A549 (cell line): ENCODE measurements at regions not wholly inside any gene's neighbourhood (a gene's known extent, or its start where the extent isn't known, plus 50 kb on each side); places are given as distances from the start of the nearest gene placed in this dataset.

ENCODE experiments used
- ATAC-seq, 2 experiments: fragments of 200-7000 bp in 1 of 2; fragments of >200 bp in 1 of 2; cut with Nextera tagmentation in 1 of 2; cut with Tn5 transposase in 1 of 2; 3 replicates each; pipeline versions ENCODE4 v1.8.0 to v1.9.1; 2018 to 2020; ENCODE audit warnings: mild to moderate bottlenecking in 1 of 2, moderate library complexity in 1 of 2
- CTCF ChIA-PET: fragments of 300-600 bp; sonication (Branson Sonifier 250); formaldehyde crosslinking; extraction: SDS; loops from one replicate; lab custom pipeline; 2021; ENCODE audit warnings: antibody characterized with exemption, inconsistent platforms; lab: Yijun Ruan, JAX
- POLR2A ChIA-PET: fragments of 350-600 bp; formaldehyde crosslinking; extraction: SDS; loops from one replicate; lab custom pipeline; 2021; ENCODE audit warnings: antibody characterized with exemption, inconsistent platforms; lab: Yijun Ruan, JAX
- DNase-seq, 2 experiments: peaks; one replicate each; pipeline versions ENCODE4 v3.0.0 to v3.0.0-alpha.2; 2011 to 2016; ENCODE audit warnings: low read depth in 1 of 2, low spot score in 1 of 2
- FAIRE-seq: peaks from 2 replicates; lab custom pipeline; 2011; peaks lifted over from hg19 to GRCh38; lab: Jason Lieb, UNC
- H3K27ac ChIP-seq, 2 experiments: fragments of >200 bp; sonication (Bioruptor Twin); formaldehyde crosslinking; 3 replicates each; pipeline ENCODE4 v1.5.1; 2016 to 2017
- H3K4me1 ChIP-seq: fragments of >200 bp; sonication (Bioruptor Twin); formaldehyde crosslinking; 3 replicates; pipeline ENCODE4 v1.6.1; 2016
- H3K4me2 ChIP-seq: fragments of >200 bp; sonication (Bioruptor Twin); formaldehyde crosslinking; 3 replicates; pipeline ENCODE4 v1.6.1; 2016
- H3K4me3 ChIP-seq: fragments of >200 bp; sonication (Bioruptor Twin); formaldehyde crosslinking; 3 replicates; pipeline ENCODE4 v1.5.1; 2016
- H3K9me3 ChIP-seq: fragments of >200 bp; sonication (Bioruptor Twin); formaldehyde crosslinking; 3 replicates; pipeline ENCODE4 v1.6.1; 2016
- FOXS1 ChIP-seq: fragments of 250-450 bp; sonication (Bioruptor Pico); IDR thresholded peaks from 2 replicates; pipeline ENCODE4 v1.5.0; 2020; ENCODE audit warnings: mild to moderate bottlenecking, moderate library complexity
- HDAC2 ChIP-seq: fragments of 200-600 bp; sonication (generic); IDR thresholded peaks from 2 replicates; pipeline ENCODE4 v1.6.1; 2016
- HOXB13 ChIP-seq: fragments of 250-450 bp; sonication (Bioruptor Pico); IDR thresholded peaks from 2 replicates; pipeline ENCODE4 v1.5.0; 2020; ENCODE audit warnings: low read depth, mild to moderate bottlenecking, moderate library complexity
- HOXB5 ChIP-seq: fragments of 250-450 bp; sonication (Bioruptor Pico); IDR thresholded peaks from 2 replicates; pipeline ENCODE4 v1.5.0; 2020; ENCODE audit warnings: mild to moderate bottlenecking, moderate library complexity
- JUN ChIP-seq, 2 experiments: fragments of >200 bp; sonication (Bioruptor Twin); formaldehyde crosslinking; IDR thresholded peaks; 2 replicates in 1 of 2; 3 replicates in 1 of 2; pipeline ENCODE4 v1.6.1; 2016 to 2017
- JUNB ChIP-seq: fragments of >200 bp; sonication (Bioruptor Twin); formaldehyde crosslinking; IDR thresholded peaks from 2 replicates; pipeline ENCODE4 v1.6.1; 2016
- KDM1A ChIP-seq: fragments of 200-600 bp; sonication (generic); IDR thresholded peaks from 2 replicates; pipeline ENCODE4 v1.6.1; 2016; ENCODE audit warnings: low read depth, mild to moderate bottlenecking
- MAFK ChIP-seq: fragments of 450-650 bp; IDR thresholded peaks from 2 replicates; pipeline ENCODE4 v1.6.1; 2014; ENCODE audit not compliant: partially characterized antibody
- MAX ChIP-seq: IDR thresholded peaks from 2 replicates; pipeline ENCODE4 v1.6.1; 2012
- MAZ ChIP-seq: fragments of 150-350 bp; IDR thresholded peaks from 2 replicates; pipeline ENCODE4 v1.6.1; 2014; ENCODE audit warnings: antibody characterized with exemption, low read depth, low read length, borderline replicate concordance
- MYC ChIP-seq: IDR thresholded peaks from 2 replicates; pipeline ENCODE4 v1.6.1; 2012; ENCODE audit warnings: mild to moderate bottlenecking, inconsistent platforms, low read length, improper control_type of control experiment, borderline replicate concordance
- NFE2L2 ChIP-seq: fragments of 150-350 bp; conservative IDR thresholded peaks from 2 replicates; pipeline ENCODE4 v1.6.1; 2014; ENCODE audit warnings: low read length
- PHF8 ChIP-seq: fragments of 200-600 bp; sonication (generic); IDR thresholded peaks from 2 replicates; pipeline ENCODE4 v1.6.1; 2016; ENCODE audit warnings: low read depth, mild to moderate bottlenecking, antibody characterized with exemption, moderate library complexity, borderline replicate concordance
- RAD21 ChIP-seq, 2 experiments: fragments of >200 bp in 1 of 2; sonication (Bioruptor Twin) in 1 of 2; formaldehyde crosslinking in 1 of 2; IDR thresholded peaks in 1 of 2; conservative IDR thresholded peaks in 1 of 2; 2 replicates in 1 of 2; 3 replicates in 1 of 2; pipeline ENCODE4 v1.6.1; 2012 to 2018; ENCODE audit warnings: inconsistent platforms in 1 of 2
- RCOR1 ChIP-seq: fragments of 150-350 bp; IDR thresholded peaks from 2 replicates; pipeline ENCODE4 v1.6.1; 2014; ENCODE audit warnings: antibody characterized with exemption, low read length, low read depth
- RNF2 ChIP-seq: fragments of 200-600 bp; sonication (generic); IDR thresholded peaks from 2 replicates; pipeline ENCODE4 v1.6.1; 2016; ENCODE audit warnings: low read depth, mild to moderate bottlenecking, antibody characterized with exemption, moderate library complexity, borderline replicate concordance
- ZFP36 ChIP-seq: fragments of 450-650 bp; IDR thresholded peaks from 2 replicates; pipeline ENCODE4 v1.6.1; 2014; ENCODE audit warnings: borderline replicate concordance; ENCODE audit not compliant: partially characterized antibody
- ZNF302 ChIP-seq: fragments of 250-450 bp; sonication (Bioruptor Pico); IDR thresholded peaks from 2 replicates; pipeline ENCODE4 v1.9.0; 2021; ENCODE audit warnings: inconsistent platforms, mild to moderate bottlenecking, moderate library complexity
- ZSCAN20 ChIP-seq: fragments of 250-450 bp; sonication (Bioruptor Pico); IDR thresholded peaks from 2 replicates; pipeline ENCODE4 v1.8.0; 2022; ENCODE audit warnings: mild to moderate bottlenecking, moderate library complexity
- WGBS: methylation state at CpG from one replicate; pipeline ENCODE4 v1.1.6; 2017; ENCODE audit errors: missing lambda C conversion rate; 5-methylcytosine and 5-hydroxymethylcytosine counted together
- TF ChIP-seq, protein P1 (sequence below): fragments of 200-600 bp; sonication (generic); IDR thresholded peaks from 2 replicates; pipeline ENCODE4 v1.6.1; 2016; ENCODE audit warnings: antibody characterized with exemption, mild to moderate bottlenecking, moderate library complexity
- TF ChIP-seq, protein P2 (sequence below): fragments of 250-450 bp; sonication (Bioruptor Pico); IDR thresholded peaks from 2 replicates; pipeline ENCODE4 v1.5.0; 2020; ENCODE audit warnings: low read depth, mild to moderate bottlenecking, moderate library complexity

DNA sequence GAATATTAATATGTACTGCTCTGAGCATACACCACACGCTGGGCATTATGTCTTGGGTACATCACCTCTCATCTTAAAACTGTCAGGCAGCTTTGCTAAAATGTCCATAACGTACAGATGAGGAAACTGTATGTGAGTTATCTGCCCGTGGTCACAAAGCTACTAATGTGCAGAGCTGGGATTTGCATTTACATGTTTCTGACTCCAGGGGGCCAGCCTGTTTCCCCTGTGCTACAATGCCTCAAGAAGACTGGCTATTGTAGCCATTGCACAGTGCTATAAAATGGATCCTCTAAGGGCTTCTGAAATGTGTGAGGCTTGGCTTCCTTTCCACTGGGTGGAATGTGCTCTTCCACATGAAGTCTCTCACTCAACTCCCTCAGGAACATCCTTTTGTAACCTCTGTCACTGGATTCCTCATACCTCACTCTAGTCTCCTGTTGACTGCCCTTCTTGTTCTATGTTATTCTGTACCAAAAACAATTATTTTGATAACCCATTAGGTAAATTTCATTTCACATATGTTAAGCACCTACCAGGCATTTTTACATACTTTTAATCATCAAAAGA is 95.6 kb upstream of the HTR2A start (continued):
- TF ChIP-seq, protein P1, sequence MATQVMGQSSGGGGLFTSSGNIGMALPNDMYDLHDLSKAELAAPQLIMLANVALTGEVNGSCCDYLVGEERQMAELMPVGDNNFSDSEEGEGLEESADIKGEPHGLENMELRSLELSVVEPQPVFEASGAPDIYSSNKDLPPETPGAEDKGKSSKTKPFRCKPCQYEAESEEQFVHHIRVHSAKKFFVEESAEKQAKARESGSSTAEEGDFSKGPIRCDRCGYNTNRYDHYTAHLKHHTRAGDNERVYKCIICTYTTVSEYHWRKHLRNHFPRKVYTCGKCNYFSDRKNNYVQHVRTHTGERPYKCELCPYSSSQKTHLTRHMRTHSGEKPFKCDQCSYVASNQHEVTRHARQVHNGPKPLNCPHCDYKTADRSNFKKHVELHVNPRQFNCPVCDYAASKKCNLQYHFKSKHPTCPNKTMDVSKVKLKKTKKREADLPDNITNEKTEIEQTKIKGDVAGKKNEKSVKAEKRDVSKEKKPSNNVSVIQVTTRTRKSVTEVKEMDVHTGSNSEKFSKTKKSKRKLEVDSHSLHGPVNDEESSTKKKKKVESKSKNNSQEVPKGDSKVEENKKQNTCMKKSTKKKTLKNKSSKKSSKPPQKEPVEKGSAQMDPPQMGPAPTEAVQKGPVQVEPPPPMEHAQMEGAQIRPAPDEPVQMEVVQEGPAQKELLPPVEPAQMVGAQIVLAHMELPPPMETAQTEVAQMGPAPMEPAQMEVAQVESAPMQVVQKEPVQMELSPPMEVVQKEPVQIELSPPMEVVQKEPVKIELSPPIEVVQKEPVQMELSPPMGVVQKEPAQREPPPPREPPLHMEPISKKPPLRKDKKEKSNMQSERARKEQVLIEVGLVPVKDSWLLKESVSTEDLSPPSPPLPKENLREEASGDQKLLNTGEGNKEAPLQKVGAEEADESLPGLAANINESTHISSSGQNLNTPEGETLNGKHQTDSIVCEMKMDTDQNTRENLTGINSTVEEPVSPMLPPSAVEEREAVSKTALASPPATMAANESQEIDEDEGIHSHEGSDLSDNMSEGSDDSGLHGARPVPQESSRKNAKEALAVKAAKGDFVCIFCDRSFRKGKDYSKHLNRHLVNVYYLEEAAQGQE: no peak
- no peak for TF ChIP-seq FOXS1 (CRISPR knock-in tag)
- TF ChIP-seq RNF2: no peak
- TF ChIP-seq ZNF302 (CRISPR knock-in tag): no peak
- TF ChIP-seq RAD21 (conservative IDR thresholded peaks at IDR 0.05 in 1 of 2, IDR thresholded peaks at IDR 0.05 in 1 of 2): no peak
- no peak for TF ChIP-seq ZSCAN20 (CRISPR knock-in tag)

GRCh38 chr13:46983881-46984280 is 87.0 kb upstream of the HTR2A start:
- Histone ChIP-seq H3K4me3 (no peak overlapping the region), H3K4me1 (no peaks in the 10 kb centered on the region), H3K9me3 (no peaks in the 10 kb centered on the region), H3K4me2 (no peak overlapping the region), H3K27ac (no peak overlapping the region)
- WGBS: 0% methylated on average over 1 of the region's 1 CpG
- FAIRE-seq (no peak), DNase-seq (no peak), ATAC-seq (no peak)
- CTCF ChIA-PET: interaction anchor here (1.7 kb wide), 1 partner anchor 10 kb away, joined by 5 read pairs; no protein-coding TSS in a partner anchor
- no peak for TF ChIP-seq HOXB13 (CRISPR knock-in tag)
- no peak for TF ChIP-seq MAZ
- no peak for TF ChIP-seq MAX
- no peak for TF ChIP-seq ZNF302 (CRISPR knock-in tag)
- no peak for TF ChIP-seq HDAC2
- no peak for TF ChIP-seq ZFP36
- TF ChIP-seq, protein P2, sequence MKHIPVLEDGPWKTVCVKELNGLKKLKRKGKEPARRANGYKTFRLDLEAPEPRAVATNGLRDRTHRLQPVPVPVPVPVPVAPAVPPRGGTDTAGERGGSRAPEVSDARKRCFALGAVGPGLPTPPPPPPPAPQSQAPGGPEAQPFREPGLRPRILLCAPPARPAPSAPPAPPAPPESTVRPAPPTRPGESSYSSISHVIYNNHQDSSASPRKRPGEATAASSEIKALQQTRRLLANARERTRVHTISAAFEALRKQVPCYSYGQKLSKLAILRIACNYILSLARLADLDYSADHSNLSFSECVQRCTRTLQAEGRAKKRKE: no peak
- TF ChIP-seq RCOR1: no peak
- no peak for TF ChIP-seq KDM1A
- TF ChIP-seq MYC: no peak
- no peak for TF ChIP-seq HOXB5 (CRISPR knock-in tag)
- no peak for TF ChIP-seq NFE2L2
- TF ChIP-seq JUN (IDR thresholded peaks at IDR 0.05): no peak
- TF ChIP-seq MAFK: no peak
- TF ChIP-seq PHF8: no peak
- TF ChIP-seq JUNB: no peak
- TF ChIP-seq, all 56 proteins: peak for 0
- POLR2A ChIA-PET: no interaction called here
